HCT116 (cell line): ENCODE measurements at regions not wholly inside any gene's neighbourhood (a gene's known extent, or its start where the extent isn't known, plus 50 kb on each side); places are given as distances from the start of the nearest gene placed in this dataset.

Experiments used
- ATAC-seq: fragments of 200-7000 bp; cut with Tn5 transposase; 2 replicates; pipeline ENCODE4 v1.9.1; 2020; ENCODE audit warnings: mild to moderate bottlenecking, moderate library complexity
- BruUV-seq: library from RNA; stranded (reverse); fragments of 400-500 nt; replicated peaks from 2 replicates; lab custom pipeline; 2021; lab: Mats Ljungman, UMichigan
- CTCF ChIA-PET: fragments of 300-600 bp; sonication (Branson Sonifier 250); formaldehyde crosslinking; loops from one replicate; lab custom pipeline; 2021; ENCODE audit warnings: antibody characterized with exemption; lab: Charles Lee
- POLR2A ChIA-PET: fragments of 300-600, 350-600 bp; sonication (Branson Sonifier 250); formaldehyde crosslinking; loops from one replicate; lab custom pipeline; 2021; ENCODE audit warnings: antibody characterized with exemption; lab: Charles Lee
- RAD21 ChIA-PET, 2 experiments: fragments of 300-600 bp; sonication (Branson Sonifier 250); formaldehyde crosslinking; loops; one replicate each; lab custom pipeline; 2023; ENCODE audit warnings: low total read pairs in 2 of 2; ENCODE audit not compliant: uncharacterized antibody in 2 of 2, unreplicated experiment in 2 of 2, low non-redundant PET in 1 of 2; lab: Charles Lee
- DNase-seq: peaks from one replicate; pipeline ENCODE4 v3.0.0-alpha.2; 2010; ENCODE audit warnings: low read depth, low spot score
- H2AFZ ChIP-seq: fragments of 200-600 bp; shearing (Covaris generic), sonication (generic); 2 replicates; pipeline ENCODE4 v1.6.1; 2017; ENCODE audit warnings: low read depth, mixed run types, mixed read lengths, antibody characterized with exemption, low read length; ENCODE audit not compliant: poor library complexity, severe bottlenecking
- H3K27ac ChIP-seq: 2 replicates; pipeline ENCODE4 v1.5.1; 2012; ENCODE audit warnings: low read depth, low read length
- H3K27me3 ChIP-seq: fragments of 200-600 bp; sonication (generic); 2 replicates; pipeline ENCODE4 v1.6.1; 2016; ENCODE audit warnings: mixed run types, low read length, mixed read lengths; ENCODE audit not compliant: insufficient read depth
- H3K36me3 ChIP-seq, 2 experiments: fragments of 200-500 bp in 1 of 2; fragments of 200-600 bp in 1 of 2; sonication (Bioruptor generic) in 1 of 2; sonication (generic) in 1 of 2; 2 replicates each; pipeline versions ENCODE4 v1.5.1 to v1.6.1; 2014 to 2016; ENCODE audit warnings: low read length in 2 of 2, inconsistent platforms in 1 of 2, mixed read lengths in 1 of 2, mixed run types in 1 of 2; ENCODE audit not compliant: insufficient read depth in 2 of 2, control insufficient read depth in 1 of 2
- H3K4me1 ChIP-seq, 2 experiments: fragments of 200-600 bp in 1 of 2; sonication (generic) in 1 of 2; 2 replicates each; pipeline versions ENCODE4 v1.5.1 to v1.6.1; 2012 to 2017; ENCODE audit warnings: low read length in 2 of 2, inconsistent platforms in 1 of 2, mild to moderate bottlenecking in 1 of 2, mixed read lengths in 1 of 2, mixed run types in 1 of 2, moderate library complexity in 1 of 2; ENCODE audit not compliant: insufficient read depth in 2 of 2, control insufficient read depth in 1 of 2
- H3K4me2 ChIP-seq: fragments of 200-600 bp; sonication (generic); 2 replicates; pipeline ENCODE4 v1.6.1; 2017; ENCODE audit warnings: mixed run types, low read length, mixed read lengths
- H3K4me3 ChIP-seq, 2 experiments: fragments of 200-600 bp in 1 of 2; sonication (generic) in 1 of 2; replicated peaks in 1 of 2; 2 replicates each; pipeline ENCODE4 v1.5.1; 2011 to 2016; ENCODE audit warnings: low read length in 2 of 2, control low read depth in 1 of 2, low read depth in 1 of 2, mild to moderate bottlenecking in 1 of 2, mixed read lengths in 1 of 2, mixed run types in 1 of 2
- H3K79me2 ChIP-seq: fragments of 200-600 bp; sonication (generic); 2 replicates; pipeline ENCODE4 v1.6.1; 2017; ENCODE audit warnings: mild to moderate bottlenecking, mixed run types, low read length, moderate library complexity, mixed read lengths; ENCODE audit not compliant: insufficient read depth
- H3K9ac ChIP-seq: fragments of 200-600 bp; sonication (generic); 2 replicates; pipeline ENCODE4 v1.6.1; 2016; ENCODE audit warnings: low read length, mixed read lengths
- H3K9me2 ChIP-seq: fragments of 200-600 bp; sonication (generic), shearing (Covaris generic); 2 replicates; pipeline ENCODE4 v1.6.1; 2017; ENCODE audit warnings: mixed run types, mild to moderate bottlenecking, moderate library complexity; ENCODE audit not compliant: insufficient read depth
- H3K9me3 ChIP-seq, 2 experiments: fragments of 200-500 bp in 1 of 2; fragments of 200-600 bp in 1 of 2; sonication (Bioruptor generic) in 1 of 2; sonication (generic) in 1 of 2; 2 replicates each; pipeline ENCODE4 v1.6.1; 2014 to 2017; ENCODE audit warnings: low read length in 2 of 2, mixed read lengths in 2 of 2, inconsistent platforms in 1 of 2, low read depth in 1 of 2, mild to moderate bottlenecking in 1 of 2, mixed run types in 1 of 2, moderate library complexity in 1 of 2; ENCODE audit not compliant: control insufficient read depth in 1 of 2, insufficient read depth in 1 of 2
- H4K20me1 ChIP-seq: fragments of 200-600 bp; sonication (generic), shearing (Covaris generic); 2 replicates; pipeline ENCODE4 v1.6.1; 2017; ENCODE audit warnings: mixed run types, mild to moderate bottlenecking, moderate library complexity; ENCODE audit not compliant: insufficient read depth
- ATF3 ChIP-seq: IDR thresholded peaks from 2 replicates; pipeline ENCODE4 v1.6.1; 2012
- CBX3 ChIP-seq: IDR thresholded peaks from 2 replicates; pipeline ENCODE4 v1.6.1; 2012; ENCODE audit warnings: low read depth
- CEBPB ChIP-seq: IDR thresholded peaks from 2 replicates; pipeline ENCODE4 v1.6.1; 2012; ENCODE audit warnings: low read depth
- CTCF ChIP-seq, 3 experiments: fragments of 200-600 bp in 1 of 3; sonication (generic) in 1 of 3; IDR thresholded peaks in 2 of 3; conservative IDR thresholded peaks in 1 of 3; 2 replicates each; pipeline ENCODE4 v1.5.1; 2012 to 2017; ENCODE audit warnings: low read depth in 2 of 3, low read length in 2 of 3, antibody characterized with exemption in 1 of 3, borderline replicate concordance in 1 of 3, control low read depth in 1 of 3, mild to moderate bottlenecking in 1 of 3, mixed read lengths in 1 of 3, mixed run types in 1 of 3, moderate library complexity in 1 of 3; ENCODE audit not compliant: insufficient read depth in 1 of 3
- EGR1 ChIP-seq: IDR thresholded peaks from 2 replicates; pipeline ENCODE4 v1.6.1; 2012; ENCODE audit warnings: low read depth
- ELF1 ChIP-seq: IDR thresholded peaks from 2 replicates; pipeline ENCODE4 v1.6.1; 2012; ENCODE audit warnings: low read depth, borderline replicate concordance
- FOSL1 ChIP-seq: IDR thresholded peaks from 2 replicates; pipeline ENCODE4 v1.6.1; 2012; ENCODE audit warnings: low read depth
- JUND ChIP-seq: IDR thresholded peaks from 2 replicates; pipeline ENCODE4 v1.6.1; 2012
- MAX ChIP-seq: IDR thresholded peaks from 2 replicates; pipeline ENCODE4 v1.6.1; 2012
- POLR2A ChIP-seq: IDR thresholded peaks from 2 replicates; pipeline ENCODE4 v1.7.0; 2011; ENCODE audit warnings: borderline replicate concordance; ENCODE audit not compliant: insufficient read depth, insufficient read length; ENCODE audit errors: extremely low read depth
- POLR2AphosphoS5 ChIP-seq: IDR thresholded peaks from 2 replicates; pipeline ENCODE4 v1.6.1; 2011; ENCODE audit warnings: mild to moderate bottlenecking, low read depth, low read length, moderate library complexity
- RAD21 ChIP-seq: IDR thresholded peaks from 2 replicates; pipeline ENCODE4 v1.6.1; 2012; ENCODE audit warnings: low read depth, mild to moderate bottlenecking
- REST ChIP-seq: IDR thresholded peaks from 2 replicates; pipeline ENCODE4 v1.6.1; 2012; ENCODE audit warnings: low read depth
- SIN3A ChIP-seq: IDR thresholded peaks from 2 replicates; pipeline ENCODE4 v1.6.1; 2012; ENCODE audit warnings: low read depth
- SP1 ChIP-seq: IDR thresholded peaks from 2 replicates; pipeline ENCODE4 v1.6.1; 2012; ENCODE audit warnings: low read depth
- SRF ChIP-seq: IDR thresholded peaks from 2 replicates; pipeline ENCODE4 v1.6.1; 2012; ENCODE audit warnings: low read depth
- TCF7L2 ChIP-seq: IDR thresholded peaks from 2 replicates; pipeline ENCODE4 v1.7.0; 2011; ENCODE audit warnings: borderline replicate concordance, inconsistent platforms; ENCODE audit not compliant: insufficient read depth, insufficient read length; ENCODE audit errors: extremely low read depth
- YY1 ChIP-seq: IDR thresholded peaks from 2 replicates; pipeline ENCODE4 v1.6.1; 2011; ENCODE audit warnings: low read length, low read depth, moderate library complexity, mild to moderate bottlenecking; ENCODE audit not compliant: insufficient replicate concordance; ENCODE audit errors: extremely low read depth
- ZFX ChIP-seq: fragments of 450-650 bp; IDR thresholded peaks from 2 replicates; pipeline ENCODE4 v1.6.1; 2017
- ZNF274 ChIP-seq: fragments of 200-500 bp; sonication (Bioruptor generic); IDR thresholded peaks from 2 replicates; pipeline ENCODE4 v1.6.1; 2014; ENCODE audit warnings: mild to moderate bottlenecking, low read depth, low read length, inconsistent platforms
- intact Hi-C: fragments of 100-400 bp; cut with micrococcal nuclease; formaldehyde crosslinking; loops from 2 replicates; pipeline ENCODE4 v1.10.0; 2022

- Histone ChIP-seq H3K27ac (no peak overlapping the region), H3K27me3 (no peaks in the 10 kb centered on the region), H2AFZ (no peak overlapping the region), H3K4me1 (peaks cover 6 to 7% of the 10 kb centered on the region in 2 experiments; a peak in 3 of 4 replicates), H3K36me3 (no peaks in the 10 kb centered on the region), H3K4me2 (no peak overlapping the region), H3K9ac (no peak overlapping the region), H3K9me3 (no peaks in the 10 kb centered on the region), H4K20me1 (no peaks in the 10 kb centered on the region), H3K9me2 (no peaks in the 10 kb centered on the region), H3K4me3 (no peak overlapping the region), H3K79me2 (no peaks in the 10 kb centered on the region)
- no peak for DNase-seq
- CTCF ChIA-PET = no interaction called here
- POLR2A ChIA-PET = no interaction called here
- TF ChIP-seq FOSL1 (no peak), ZFX (no peak), EGR1 (no peak), SP1 (no peak), CBX3 (no peak), RAD21 (no peak), POLR2AphosphoS5 (no peak), TCF7L2 (no peak), ELF1 (no peak), MAX (no peak), CTCF (IDR thresholded peaks at IDR 0.05 in 2 of 3, conservative IDR thresholded peaks at IDR 0.05 in 1 of 3; ENCODE audit: borderline replicate concordance in 1 of 3, insufficient read depth in 1 of 3, low read depth in 2 of 3, low read length in 2 of 3) (no peak), ATF3 (no peak), POLR2A (no peak), REST (no peak), YY1 (no peak), CEBPB (no peak), SRF (no peak), SIN3A (no peak), JUND (no peak), ZNF274 (no peak)
- intact Hi-C loops = no loop called here
- RAD21 ChIA-PET = no interaction called here
- ATAC-seq = no peak
- BruUV-seq = no TSS peak
Observed at GRCh38 chr7:47719675-47720074, 137.8 kb upstream of the TNS3 start.
